OCI-LY3 (cell line): ENCODE measurements at regions not wholly inside any gene's neighbourhood (a gene's known extent, or its start where the extent isn't known, plus 50 kb on each side); places are given as distances from the start of the nearest gene placed in this dataset.

Experiments
- H2AFZ ChIP-seq: fragments of 200-600, 300-600 bp; shearing (Covaris generic); 2 replicates; pipeline ENCODE4 v1.6.0; 2014; ENCODE audit warnings: antibody characterized with exemption, low read depth, low read length
- H3K27ac ChIP-seq: fragments of 200-600, 300-600 bp; sonication (generic); 2 replicates; pipeline ENCODE4 v1.5.1; 2014; ENCODE audit warnings: mild to moderate bottlenecking, low read length, moderate library complexity, mixed read lengths
- H3K27me3 ChIP-seq: fragments of 200-600, 300-600 bp; sonication (generic); 2 replicates; pipeline ENCODE4 v1.6.1; 2014; ENCODE audit warnings: low read depth, low read length, mixed read lengths
- H3K36me3 ChIP-seq: fragments of 200-600, 300-600 bp; sonication (generic); replicated peaks from 2 replicates; pipeline ENCODE3; 2014; ENCODE audit warnings: low read depth, low read length, mixed read lengths
- H3K4me1 ChIP-seq: fragments of 300-600, 200-600 bp; sonication (generic); 2 replicates; pipeline ENCODE4 v1.6.1; 2014; ENCODE audit warnings: low read length, mixed read lengths
- H3K4me2 ChIP-seq: fragments of 200-600, 300-600 bp; sonication (generic); 2 replicates; pipeline ENCODE4 v1.6.1; 2014; ENCODE audit warnings: low read length, mixed read lengths
- H3K4me3 ChIP-seq: fragments of 300-600, 200-600 bp; sonication (generic); 2 replicates; pipeline ENCODE4 v1.5.1; 2014; ENCODE audit warnings: antibody characterized with exemption, mild to moderate bottlenecking, low read length, moderate library complexity
- H3K79me2 ChIP-seq: fragments of 300-600, 200-600 bp; shearing (Covaris generic); 2 replicates; pipeline ENCODE4 v1.6.1; 2014; ENCODE audit warnings: mild to moderate bottlenecking, low read length, mixed read lengths
- H3K9ac ChIP-seq: fragments of 300-600, 200-600 bp; shearing (Covaris generic); 2 replicates; pipeline ENCODE4 v1.6.0; 2014; ENCODE audit warnings: mild to moderate bottlenecking, low read length, moderate library complexity
- H3K9me3 ChIP-seq: fragments of 200-600, 300-600 bp; shearing (Covaris generic); 2 replicates; pipeline ENCODE4 v1.6.1; 2014; ENCODE audit warnings: low read length, mixed read lengths; ENCODE audit not compliant: insufficient read depth
- H4K20me1 ChIP-seq: fragments of 200-600, 300-600 bp; sonication (generic); 2 replicates; pipeline ENCODE4 v1.6.1; 2016; ENCODE audit warnings: low read length, mixed read lengths; ENCODE audit not compliant: insufficient read depth
- CTCF ChIP-seq: fragments of 200-600, 300-600 bp; sonication (generic); IDR thresholded peaks from 2 replicates; pipeline ENCODE4 v1.5.1; 2014; ENCODE audit warnings: antibody characterized with exemption, low read length, low read depth
- EZH2phosphoT487 ChIP-seq: fragments of 200-600 bp; shearing (Covaris generic); IDR thresholded peaks from 2 replicates; pipeline ENCODE4 v1.6.1; 2018; ENCODE audit warnings: antibody characterized with exemption, mixed run types, low read depth

- Histone ChIP-seq H3K27ac (no peak overlapping the region), H3K36me3 (no peaks in the 10 kb centered on the region), H4K20me1 (no peaks in the 10 kb centered on the region), H3K9ac (no peak overlapping the region), H3K79me2 (no peaks in the 10 kb centered on the region), H2AFZ (no peak overlapping the region), H3K9me3 (no peaks in the 10 kb centered on the region), H3K4me1 (no peaks in the 10 kb centered on the region), H3K4me2 (no peak overlapping the region), H3K4me3 (no peak overlapping the region), H3K27me3 (no peaks in the 10 kb centered on the region)
- TF ChIP-seq CTCF = no peak
- no peak for TF ChIP-seq EZH2phosphoT487
These were observed 204.3 kb downstream of the PCDH7 start for GRCh38 chr4:30924495-30924894.

- Histone ChIP-seq H3K36me3 (no peaks in the 10 kb centered on the region), H3K9me3 (no peaks in the 10 kb centered on the region), H3K4me1 (no peaks in the 10 kb centered on the region), H4K20me1 (no peaks in the 10 kb centered on the region), H3K79me2 (no peaks in the 10 kb centered on the region), H2AFZ (no peak overlapping the region), H3K4me2 (no peak overlapping the region), H3K4me3 (no peak overlapping the region), H3K9ac (no peak overlapping the region), H3K27me3 (no peaks in the 10 kb centered on the region), H3K27ac (no peak overlapping the region)
- TF ChIP-seq EZH2phosphoT487 = no peak
- TF ChIP-seq CTCF = no peak
These were observed 209.5 kb downstream of the PCDH7 start for GRCh38 chr4:30929649-30930048.

- H3K4me3 ChIP-seq = no peak overlapping the region
- no peaks in the 10 kb centered on the region for H3K9me3 ChIP-seq
- H3K4me2 ChIP-seq = no peak overlapping the region
- no peak overlapping the region for H3K27ac ChIP-seq
- no peaks in the 10 kb centered on the region for H3K27me3 ChIP-seq
- TF ChIP-seq EZH2phosphoT487 = no peak
- no peak for TF ChIP-seq CTCF
- no peak overlapping the region for H3K9ac ChIP-seq
- H3K79me2 ChIP-seq = no peaks in the 10 kb centered on the region
- H3K36me3 ChIP-seq = no peaks in the 10 kb centered on the region
- no peak overlapping the region for H2AFZ ChIP-seq
- H3K4me1 ChIP-seq = no peaks in the 10 kb centered on the region
- H4K20me1 ChIP-seq = no peaks in the 10 kb centered on the region
These were observed 210.1 kb downstream of the PCDH7 start for GRCh38 chr4:30930276-30930675.

- Histone ChIP-seq H3K79me2 (no peaks in the 10 kb centered on the region), H3K4me3 (no peak overlapping the region), H3K27me3 (no peaks in the 10 kb centered on the region), H2AFZ (no peak overlapping the region), H3K9ac (no peak overlapping the region), H3K36me3 (no peaks in the 10 kb centered on the region), H3K9me3 (no peaks in the 10 kb centered on the region), H4K20me1 (no peaks in the 10 kb centered on the region), H3K4me2 (no peak overlapping the region), H3K4me1 (no peaks in the 10 kb centered on the region), H3K27ac (no peak overlapping the region)
- TF ChIP-seq EZH2phosphoT487 = no peak
- TF ChIP-seq CTCF = no peak
These were observed 212.4 kb downstream of the PCDH7 start for GRCh38 chr4:30932581-30932980.
